GM06990 (cell line): ENCODE measurements at regions not wholly inside any gene's neighbourhood (a gene's known extent, or its start where the extent isn't known, plus 50 kb on each side); places are given as distances from the start of the nearest gene placed in this dataset.
"Not testable (repeated sequence)": the region's sequence is repeated elsewhere in the genome, so short reads cannot be mapped to it uniquely, and the experiment has no call there.

ENCODE experiments used
- DNase-seq: peaks from one replicate; pipeline ENCODE4 v3.0.0-alpha.2; 2011; ENCODE audit not compliant: insufficient read length; ENCODE audit errors: extremely low read depth
- H3K27me3 ChIP-seq: replicated peaks from 2 replicates; pipeline ENCODE4 v1.6.0; 2011; ENCODE audit warnings: low read length; ENCODE audit not compliant: control insufficient read depth, insufficient read depth
- H3K36me3 ChIP-seq: 2 replicates; pipeline ENCODE4 v1.5.1; 2011; ENCODE audit warnings: low read length; ENCODE audit not compliant: control insufficient read depth, insufficient read depth
- H3K4me3 ChIP-seq: replicated peaks from 2 replicates; pipeline ENCODE4 v1.5.1; 2011; ENCODE audit warnings: low read depth, mild to moderate bottlenecking, control low read depth, low read length
- TF ChIP-seq, protein P1 (sequence below): IDR thresholded peaks from 2 replicates; pipeline ENCODE4 v1.5.1; 2011; ENCODE audit warnings: low read length, control low read depth, mild to moderate bottlenecking, inconsistent platforms; ENCODE audit not compliant: insufficient read depth, poor library complexity, severe bottlenecking

DNA sequence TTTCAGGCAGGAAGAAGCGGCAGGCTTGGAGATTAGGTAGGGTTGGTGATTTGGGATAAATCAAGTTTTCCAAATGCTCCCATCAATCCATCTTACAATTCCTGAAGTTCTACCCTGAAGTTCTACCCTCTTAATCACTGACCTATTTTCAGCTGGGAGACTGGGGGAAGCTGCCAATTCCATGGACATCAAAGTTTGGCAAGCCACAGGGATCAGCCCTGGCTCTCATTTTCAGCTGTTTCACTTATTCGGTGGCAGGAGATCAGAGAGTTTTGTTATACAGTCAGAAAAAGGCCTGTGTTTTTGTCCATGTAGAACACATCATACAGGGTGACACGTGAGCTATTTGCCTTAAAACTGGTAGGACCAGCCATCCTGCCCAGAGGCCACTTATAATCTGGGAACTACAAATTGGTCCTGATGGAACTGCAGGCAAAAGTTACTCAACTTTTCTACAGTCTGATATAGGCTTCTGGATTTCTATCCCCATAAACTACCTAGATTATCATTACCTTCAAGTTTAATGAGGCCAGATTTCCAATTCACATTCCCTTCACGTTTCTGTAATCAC lies 112.9 kb upstream of the ZNF746 start:
- no peaks in the 10 kb centered on the region for H3K27me3 ChIP-seq
- peaks cover 24% of the 10 kb centered on the region for H3K36me3 ChIP-seq
- no peak for DNase-seq
- H3K4me3 ChIP-seq = no peak overlapping the region
- TF ChIP-seq, protein P1, sequence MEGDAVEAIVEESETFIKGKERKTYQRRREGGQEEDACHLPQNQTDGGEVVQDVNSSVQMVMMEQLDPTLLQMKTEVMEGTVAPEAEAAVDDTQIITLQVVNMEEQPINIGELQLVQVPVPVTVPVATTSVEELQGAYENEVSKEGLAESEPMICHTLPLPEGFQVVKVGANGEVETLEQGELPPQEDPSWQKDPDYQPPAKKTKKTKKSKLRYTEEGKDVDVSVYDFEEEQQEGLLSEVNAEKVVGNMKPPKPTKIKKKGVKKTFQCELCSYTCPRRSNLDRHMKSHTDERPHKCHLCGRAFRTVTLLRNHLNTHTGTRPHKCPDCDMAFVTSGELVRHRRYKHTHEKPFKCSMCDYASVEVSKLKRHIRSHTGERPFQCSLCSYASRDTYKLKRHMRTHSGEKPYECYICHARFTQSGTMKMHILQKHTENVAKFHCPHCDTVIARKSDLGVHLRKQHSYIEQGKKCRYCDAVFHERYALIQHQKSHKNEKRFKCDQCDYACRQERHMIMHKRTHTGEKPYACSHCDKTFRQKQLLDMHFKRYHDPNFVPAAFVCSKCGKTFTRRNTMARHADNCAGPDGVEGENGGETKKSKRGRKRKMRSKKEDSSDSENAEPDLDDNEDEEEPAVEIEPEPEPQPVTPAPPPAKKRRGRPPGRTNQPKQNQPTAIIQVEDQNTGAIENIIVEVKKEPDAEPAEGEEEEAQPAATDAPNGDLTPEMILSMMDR = no peak

DNA sequence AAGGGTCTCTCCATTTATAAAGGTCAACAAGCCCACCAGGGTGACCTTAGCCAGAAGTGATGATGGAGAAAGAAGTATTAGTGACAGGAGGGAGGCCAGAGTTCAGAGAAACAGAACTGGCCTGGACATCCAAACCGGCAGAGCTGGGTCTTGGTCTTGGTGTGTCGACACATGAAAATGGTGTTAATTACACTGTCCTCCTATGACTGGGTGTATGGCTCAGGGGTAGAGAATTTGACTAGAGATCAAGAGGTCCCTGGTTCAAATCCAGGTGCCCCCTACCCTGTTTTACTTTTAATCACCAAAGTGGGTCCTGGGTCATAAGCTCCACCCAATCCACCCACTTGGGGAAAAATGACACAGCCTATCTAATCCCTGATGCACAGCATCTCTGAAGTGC lies 110.6 kb upstream of the ZNF746 start:
- TF ChIP-seq, protein P1 = no peak
- H3K27me3 ChIP-seq = no peaks in the 10 kb centered on the region
- peaks cover 18% of the 10 kb centered on the region for H3K36me3 ChIP-seq
- no peak for DNase-seq
- H3K4me3 ChIP-seq = no peak overlapping the region

DNA sequence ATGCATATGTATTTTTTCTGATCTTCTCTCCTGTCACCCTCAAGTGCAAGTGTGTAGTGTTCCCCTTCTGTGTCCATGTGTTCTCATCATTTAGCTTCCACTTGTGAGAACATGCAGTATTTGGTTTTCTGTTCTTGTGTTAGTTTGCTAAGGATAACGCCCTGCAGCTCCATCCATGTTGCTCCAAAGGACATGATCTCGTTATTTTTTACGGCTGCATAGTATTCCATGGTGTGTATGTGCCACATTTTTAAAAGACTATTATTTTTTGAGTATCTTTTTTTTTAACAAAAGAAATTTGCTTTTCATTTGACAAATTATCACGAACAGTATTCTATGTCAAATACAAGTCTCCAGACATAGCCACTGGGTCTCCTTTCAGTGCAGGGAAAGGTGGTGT lies 110.1 kb upstream of the ZNF746 start:
- no peak overlapping the region for H3K4me3 ChIP-seq
- no peak for DNase-seq
- H3K36me3 ChIP-seq = peaks cover 16% of the 10 kb centered on the region
- H3K27me3 ChIP-seq = no peaks in the 10 kb centered on the region
- TF ChIP-seq, protein P1 = no peak

DNA sequence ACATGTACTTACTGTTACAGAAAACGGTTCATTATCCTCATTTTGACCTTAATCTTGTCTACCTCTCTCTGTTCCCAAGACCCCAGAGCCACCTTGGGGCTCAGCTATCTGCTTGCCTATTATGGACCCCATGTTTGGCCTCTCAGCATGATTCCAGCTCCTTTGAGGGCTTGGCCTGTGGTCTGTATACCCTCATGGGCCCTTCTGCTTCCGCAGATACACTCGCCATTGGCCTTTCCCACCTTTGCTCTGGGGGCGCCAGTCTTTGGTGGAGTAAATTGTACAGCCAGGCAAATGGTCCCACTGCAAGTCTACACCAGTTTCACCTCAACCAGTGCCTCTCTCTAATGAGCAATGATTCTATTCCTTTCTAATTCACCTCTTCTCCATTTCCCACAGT lies 109.2 kb upstream of the ZNF746 start:
- TF ChIP-seq, protein P1 = no peak
- DNase-seq = no peak
- Histone ChIP-seq H3K36me3 (peaks cover 14% of the 10 kb centered on the region), H3K4me3 (no peak overlapping the region), H3K27me3 (no peaks in the 10 kb centered on the region)

DNA sequence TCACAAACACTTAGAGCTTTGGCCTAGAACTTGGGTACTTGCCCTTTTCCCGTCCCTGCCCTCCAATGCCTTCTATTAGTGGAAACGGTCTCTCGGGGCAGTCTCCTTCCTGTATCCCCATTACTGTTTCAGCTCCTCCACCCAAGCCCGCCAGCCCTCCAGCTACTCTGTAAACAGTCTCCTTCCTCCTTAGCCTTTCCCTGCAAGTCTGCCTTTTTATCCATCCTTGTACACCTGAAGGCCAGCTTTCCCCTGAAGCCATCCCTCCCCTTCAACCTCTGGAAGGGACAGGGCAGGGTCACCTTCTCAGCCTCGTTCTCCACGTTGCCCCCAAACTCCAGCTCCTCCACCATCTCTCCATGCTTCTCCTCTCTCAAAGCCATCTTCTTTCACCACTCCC lies 108.1 kb upstream of the ZNF746 start:
- Histone ChIP-seq H3K36me3 (peaks cover 8% of the 10 kb centered on the region), H3K4me3 (no peak overlapping the region), H3K27me3 (no peaks in the 10 kb centered on the region)
- DNase-seq = no peak
- TF ChIP-seq, protein P1 = no peak

DNA sequence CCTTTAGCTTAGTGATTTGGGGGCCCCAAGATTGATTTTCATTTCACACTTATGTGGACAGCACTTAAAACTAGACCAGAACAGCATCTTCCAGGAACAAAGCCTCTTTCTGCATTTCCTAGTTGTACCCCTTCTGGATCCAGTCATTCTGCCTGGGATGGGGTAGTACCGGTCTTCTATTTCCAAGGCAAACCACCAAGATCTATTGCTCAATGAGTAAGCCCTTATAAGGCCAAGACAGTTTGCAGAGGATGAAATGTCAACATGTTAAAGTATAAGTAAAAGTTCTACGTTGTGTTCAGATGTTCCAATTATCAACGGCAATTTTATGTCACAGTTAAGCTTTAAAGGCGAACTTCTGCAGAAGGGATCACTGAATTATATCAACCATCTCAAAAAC lies 106.9 kb upstream of the ZNF746 start:
- TF ChIP-seq, protein P1 = no peak
- Histone ChIP-seq H3K27me3 (no peaks in the 10 kb centered on the region), H3K36me3 (peaks cover 8% of the 10 kb centered on the region), H3K4me3 (no peak overlapping the region)
- DNase-seq = no peak

DNA sequence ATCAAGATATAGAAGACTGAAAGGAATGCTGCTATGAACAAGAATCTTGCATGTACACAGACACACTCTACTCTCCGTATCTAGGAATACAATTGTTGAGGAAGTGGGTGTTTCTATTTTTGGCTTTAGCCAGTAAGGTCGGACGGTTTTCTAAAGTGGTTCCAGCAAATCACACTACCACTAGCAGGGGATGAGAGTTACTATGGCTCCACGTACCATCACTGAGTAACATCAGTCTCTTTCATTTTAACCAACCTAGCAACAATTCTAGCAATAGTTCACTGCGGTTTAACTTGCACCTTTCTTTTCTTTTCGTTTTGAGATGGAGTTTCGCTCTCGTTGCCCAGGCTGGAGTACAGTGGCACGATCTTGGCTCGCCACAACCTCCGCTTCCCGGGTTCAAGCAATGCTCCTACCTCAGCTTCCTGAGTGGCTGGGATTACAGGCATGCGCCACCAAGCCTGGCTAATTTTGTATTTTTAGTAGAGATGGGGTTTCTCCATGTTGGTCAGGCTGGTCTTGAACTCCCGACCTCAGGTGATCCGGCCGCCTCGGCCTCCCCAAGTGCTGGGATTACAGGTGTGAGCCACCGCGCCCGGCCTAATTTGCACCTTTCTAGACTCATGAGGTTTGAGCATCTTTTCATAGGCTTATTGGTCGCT lies 103.2 kb upstream of the ZNF746 start:
- Histone ChIP-seq H3K4me3 (peak overlapping the region; percentile 12), H3K36me3 (peaks cover 10% of the 10 kb centered on the region)
- DNase-seq = peak; percentile 53
- H3K27me3 ChIP-seq = not testable (repeated sequence)
